GM10266 (cell line): ENCODE measurements at regions not wholly inside any gene's neighbourhood (a gene's known extent, or its start where the extent isn't known, plus 50 kb on each side); places are given as distances from the start of the nearest gene placed in this dataset.

Experiments
- DNase-seq: peaks from one replicate; pipeline ENCODE4 v3.0.0; 2012; ENCODE audit errors: extremely low spot score
- CTCF ChIP-seq: IDR thresholded peaks from 2 replicates; pipeline ENCODE4 v1.5.1; 2012; ENCODE audit warnings: mild to moderate bottlenecking, low read depth; ENCODE audit not compliant: control insufficient read depth, insufficient read depth; ENCODE audit errors: missing control alignments

- TF ChIP-seq CTCF: no peak
These were observed 121.7 kb upstream of the ANKRD55 start for GRCh38 chr5:56354836-56355235.

GRCh38 chr5:56352808-56353590 is 119.9 kb upstream of the ANKRD55 start:
- no peak for TF ChIP-seq CTCF
- DNase-seq: no peak

More at GRCh38 chr5:56354836-56355235, 121.7 kb upstream of the ANKRD55 start:
- DNase-seq: no peak

GRCh38 chr5:56350597-56351170 is 117.6 kb upstream of the ANKRD55 start:
- no peak for TF ChIP-seq CTCF
- no peak for DNase-seq

GRCh38 chr5:56350011-56350596 is 117.0 kb upstream of the ANKRD55 start:
- TF ChIP-seq CTCF: no peak
- no peak for DNase-seq

- TF ChIP-seq CTCF: no peak
- no peak for DNase-seq
These were observed 116.3 kb upstream of the ANKRD55 start for GRCh38 chr5:56349461-56349860.

- DNase-seq: no peak
- TF ChIP-seq CTCF: no peak
These were observed 113.8 kb upstream of the ANKRD55 start for GRCh38 chr5:56346741-56347535.
